ENCODE measurements at regions not wholly inside any gene's neighbourhood (a gene's known extent, or its start where the extent isn't known, plus 50 kb on each side); places are given as distances from the start of the nearest gene placed in this dataset.

- TF ChIP-seq POLR2A (IDR thresholded peaks at IDR 0.05) (no peak), CTCF (IDR thresholded peaks at IDR 0.05) (no peak)
- H3K9me3 ChIP-seq: no peaks in the 10 kb centered on the region
- no peaks in the 10 kb centered on the region for H3K4me1 ChIP-seq
- no peak for ATAC-seq
- H3K27ac ChIP-seq: no peak overlapping the region
- intact Hi-C loops (cut with DNase I): no loop called here
- no peaks in the 10 kb centered on the region for H3K27me3 ChIP-seq
- no peak for DNase-seq
- no peaks in the 10 kb centered on the region for H3K36me3 ChIP-seq
- WGBS (ENCODE audit: insufficient coverage, low coverage, low lambda C conversion rate, missing lambda C conversion rate): 35% methylated on average over 3 of the region's 3 CpGs
- H3K4me3 ChIP-seq: no peak overlapping the region
These were observed 450.7 kb downstream of the HTR7 start for GRCh38 chr10:90407131-90407530.

GRCh38 chr10:90407851-90408250 lies 450.0 kb downstream of the HTR7 start:
- H3K36me3 ChIP-seq: no peaks in the 10 kb centered on the region
- TF ChIP-seq CTCF (IDR thresholded peaks at IDR 0.05): no peak
- no peak for TF ChIP-seq POLR2A (IDR thresholded peaks at IDR 0.05)
- DNase-seq: no peak
- H3K4me3 ChIP-seq: no peak overlapping the region
- H3K9me3 ChIP-seq: no peaks in the 10 kb centered on the region
- WGBS (ENCODE audit: insufficient coverage, low coverage, low lambda C conversion rate, missing lambda C conversion rate): 74% methylated on average over 2 of the region's 2 CpGs
- intact Hi-C loops (cut with DNase I): no loop called here
- H3K27ac ChIP-seq: no peak overlapping the region
- no peaks in the 10 kb centered on the region for H3K4me1 ChIP-seq
- H3K27me3 ChIP-seq: no peaks in the 10 kb centered on the region
- ATAC-seq: no peak

GRCh38 chr10:90412582-90412981 lies 445.3 kb downstream of the HTR7 start:
- H3K9me3 ChIP-seq: no peaks in the 10 kb centered on the region
- no peak overlapping the region for H3K4me3 ChIP-seq
- no peaks in the 10 kb centered on the region for H3K27me3 ChIP-seq
- DNase-seq: no peak
- ATAC-seq: no peak
- H3K27ac ChIP-seq: no peak overlapping the region
- H3K36me3 ChIP-seq: no peaks in the 10 kb centered on the region
- intact Hi-C loops (cut with DNase I): no loop called here
- TF ChIP-seq CTCF (IDR thresholded peaks at IDR 0.05): no peak
- no peak for TF ChIP-seq POLR2A (IDR thresholded peaks at IDR 0.05)
- H3K4me1 ChIP-seq: no peaks in the 10 kb centered on the region

- Histone ChIP-seq H3K4me3 (no peak overlapping the region), H3K27me3 (no peaks in the 10 kb centered on the region), H3K9me3 (no peaks in the 10 kb centered on the region), H3K4me1 (no peaks in the 10 kb centered on the region), H3K27ac (no peak overlapping the region), H3K36me3 (no peaks in the 10 kb centered on the region)
- TF ChIP-seq CTCF (IDR thresholded peaks at IDR 0.05) (no peak), POLR2A (IDR thresholded peaks at IDR 0.05) (no peak)
- DNase-seq (no peak), ATAC-seq (no peak)
- intact Hi-C loops (cut with DNase I): no loop called here
- 39% methylated on average over 3 of the region's 3 CpGs for WGBS (ENCODE audit: insufficient coverage, low coverage, low lambda C conversion rate, missing lambda C conversion rate)
These were observed 444.6 kb downstream of the HTR7 start for GRCh38 chr10:90413196-90413595.

GRCh38 chr10:90414926-90415325 lies 442.9 kb downstream of the HTR7 start:
- H3K36me3 ChIP-seq: no peaks in the 10 kb centered on the region
- intact Hi-C loops (cut with DNase I): no loop called here
- no peaks in the 10 kb centered on the region for H3K27me3 ChIP-seq
- ATAC-seq (no peak), DNase-seq (no peak)
- H3K27ac ChIP-seq: no peak overlapping the region
- TF ChIP-seq POLR2A (IDR thresholded peaks at IDR 0.05) (no peak), CTCF (IDR thresholded peaks at IDR 0.05) (no peak)
- no peaks in the 10 kb centered on the region for H3K9me3 ChIP-seq
- 68% methylated on average over 3 of the region's 3 CpGs for WGBS (ENCODE audit: insufficient coverage, low coverage, low lambda C conversion rate, missing lambda C conversion rate)
- H3K4me1 ChIP-seq: peaks cover 0 to 13% (median 4%) of the 10 kb centered on the region in 4 donors
- no peak overlapping the region for H3K4me3 ChIP-seq
